Body of pancreas (tissue), 4 donors: ENCODE measurements at regions not wholly inside any gene's neighbourhood (a gene's known extent, or its start where the extent isn't known, plus 50 kb on each side); places are given as distances from the start of the nearest gene placed in this dataset.

Experiments
- ATAC-seq: fragments of 150-250 bp; one replicate; pipeline ENCODE4 v1.9.1; 2016
- DNase-seq, 4 donors: peaks; one replicate each; pipeline ENCODE4 v3.0.0-alpha.2; 2019
- H3K27ac ChIP-seq, 4 donors: fragments of 200-600 bp; sonication (generic); 1 replicate in 3 of 4; 2 replicates in 1 of 4; pipeline versions ENCODE4 v1.5.1 to v1.6.1; 2016 to 2019; ENCODE audit warnings: mild to moderate bottlenecking in 1 of 4, mixed read lengths in 1 of 4, moderate library complexity in 1 of 4
- H3K27me3 ChIP-seq, 2 donors: fragments of 200-600 bp; sonication (generic); one replicate each; pipeline ENCODE4 v1.6.0; 2016; ENCODE audit warnings: mild to moderate bottlenecking in 1 of 2
- H3K36me3 ChIP-seq, 2 donors: fragments of 200-600 bp; sonication (generic); replicated peaks in 1 of 2; 2 replicates each; pipeline ENCODE4 v1.5.1; 2016; ENCODE audit warnings: low read depth in 2 of 2; ENCODE audit not compliant: insufficient read depth in 1 of 2
- H3K4me1 ChIP-seq: fragments of 200-600 bp; sonication (generic); one replicate; pipeline ENCODE4 v1.6.0; 2016
- H3K4me3 ChIP-seq, 2 donors: fragments of 200-600 bp; sonication (generic); 1 replicate in 1 of 2; 2 replicates in 1 of 2; pipeline ENCODE4 v1.5.1; 2016 to 2019
- H3K9me3 ChIP-seq, 3 donors: fragments of 200-600 bp; sonication (generic); 1 replicate in 2 of 3; 2 replicates in 1 of 3; pipeline ENCODE4 v1.5.1; 2016
- POLR2A ChIP-seq, 3 donors: fragments of 450-650 bp; IDR thresholded peaks; one replicate each; pipeline ENCODE4 v1.6.1; 2016; ENCODE audit warnings: antibody characterized with exemption in 3 of 3, mild to moderate bottlenecking in 2 of 3
- WGBS, 2 donors: methylation state at CpG; one replicate each; pipeline ENCODE4 v1.1.5; 2017; 5-methylcytosine and 5-hydroxymethylcytosine counted together
- intact Hi-C: fragments of 100-400 bp; cut with DNase I; formaldehyde crosslinking; loops from one replicate; pipeline ENCODE4 v1.15.1; 2023
- TF ChIP-seq, protein P1 (sequence below), 7 experiments: fragments of 450-650 bp in 4 of 7; fragments of 200-600 bp in 3 of 7; sonication (generic) in 3 of 7; IDR thresholded peaks; one replicate each; pipeline ENCODE4 v1.5.1; 2016 to 2019; ENCODE audit warnings: antibody characterized with exemption in 7 of 7

DNA sequence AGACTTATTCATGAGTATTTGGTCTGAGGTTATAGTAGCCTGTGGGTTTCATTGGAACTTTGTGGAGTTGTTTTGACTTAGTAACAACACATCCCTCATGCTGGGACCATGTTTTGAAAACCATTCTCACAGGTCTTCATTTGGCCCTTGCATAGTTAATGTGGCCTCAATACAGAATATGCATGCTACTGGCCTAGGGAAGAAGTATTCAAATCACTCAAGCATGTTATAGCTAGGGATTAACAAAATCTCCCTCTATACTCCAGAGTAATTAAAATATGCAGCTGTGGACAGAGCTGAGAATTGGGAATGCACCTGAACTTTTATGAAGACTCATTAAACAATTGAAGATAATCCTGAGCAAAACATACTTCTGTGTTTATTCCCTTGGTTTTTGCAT is 325.5 kb upstream of the CHAC2 start:
- TF ChIP-seq, protein P1, sequence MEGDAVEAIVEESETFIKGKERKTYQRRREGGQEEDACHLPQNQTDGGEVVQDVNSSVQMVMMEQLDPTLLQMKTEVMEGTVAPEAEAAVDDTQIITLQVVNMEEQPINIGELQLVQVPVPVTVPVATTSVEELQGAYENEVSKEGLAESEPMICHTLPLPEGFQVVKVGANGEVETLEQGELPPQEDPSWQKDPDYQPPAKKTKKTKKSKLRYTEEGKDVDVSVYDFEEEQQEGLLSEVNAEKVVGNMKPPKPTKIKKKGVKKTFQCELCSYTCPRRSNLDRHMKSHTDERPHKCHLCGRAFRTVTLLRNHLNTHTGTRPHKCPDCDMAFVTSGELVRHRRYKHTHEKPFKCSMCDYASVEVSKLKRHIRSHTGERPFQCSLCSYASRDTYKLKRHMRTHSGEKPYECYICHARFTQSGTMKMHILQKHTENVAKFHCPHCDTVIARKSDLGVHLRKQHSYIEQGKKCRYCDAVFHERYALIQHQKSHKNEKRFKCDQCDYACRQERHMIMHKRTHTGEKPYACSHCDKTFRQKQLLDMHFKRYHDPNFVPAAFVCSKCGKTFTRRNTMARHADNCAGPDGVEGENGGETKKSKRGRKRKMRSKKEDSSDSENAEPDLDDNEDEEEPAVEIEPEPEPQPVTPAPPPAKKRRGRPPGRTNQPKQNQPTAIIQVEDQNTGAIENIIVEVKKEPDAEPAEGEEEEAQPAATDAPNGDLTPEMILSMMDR (IDR thresholded peaks at IDR 0.05) = no peak
- TF ChIP-seq POLR2A (IDR thresholded peaks at IDR 0.05) = no peak
- Histone ChIP-seq H3K27ac (no peak overlapping the region), H3K4me1 (peaks cover 16% of the 10 kb centered on the region)

DNA sequence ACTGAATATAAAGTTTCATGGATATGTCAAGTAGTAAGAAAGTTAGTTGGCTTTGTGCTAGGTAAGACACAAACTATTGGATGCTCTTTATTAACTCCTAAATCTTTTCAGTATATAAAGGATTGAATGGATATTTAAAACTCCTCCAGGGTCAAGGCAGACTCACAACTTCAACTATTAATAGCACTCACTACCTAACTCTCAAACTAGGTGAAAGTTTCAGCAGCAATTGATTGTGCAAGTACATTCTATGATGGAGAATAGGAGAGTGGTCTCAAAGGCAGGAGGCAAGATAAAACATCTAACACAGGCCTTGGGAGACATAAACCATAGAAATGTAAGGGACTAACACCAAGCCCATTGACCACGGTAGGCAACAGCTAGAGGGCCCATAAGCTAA is 328.9 kb upstream of the CHAC2 start:
- 83 to 94% methylated on average over 1 of the region's 1 CpG for WGBS, 2 donors
- no peaks in the 10 kb centered on the region for H3K27me3 ChIP-seq
- H3K4me1 ChIP-seq = peaks cover 12% of the 10 kb centered on the region
- H3K27ac ChIP-seq = no peak overlapping the region
- DNase-seq = no peak
- ATAC-seq = no peak
- H3K4me3 ChIP-seq = no peak overlapping the region
- TF ChIP-seq POLR2A (IDR thresholded peaks at IDR 0.05) = no peak
- TF ChIP-seq, protein P1 (IDR thresholded peaks at IDR 0.05) = no peak
- no peaks in the 10 kb centered on the region for H3K36me3 ChIP-seq
- intact Hi-C loops = no loop called here
- H3K9me3 ChIP-seq = no peaks in the 10 kb centered on the region

More for the DNA sequence above, 325.5 kb upstream of the CHAC2 start:
- H3K36me3 ChIP-seq = no peaks in the 10 kb centered on the region
- DNase-seq = no peak
- intact Hi-C loops = no loop called here
- no peaks in the 10 kb centered on the region for H3K27me3 ChIP-seq
- no peak for ATAC-seq
- no peak overlapping the region for H3K4me3 ChIP-seq
- H3K9me3 ChIP-seq = no peaks in the 10 kb centered on the region

- Histone ChIP-seq H3K36me3 (no peaks in the 10 kb centered on the region), H3K9me3 (no peaks in the 10 kb centered on the region), H3K4me1 (peaks cover 12% of the 10 kb centered on the region), H3K4me3 (no peak overlapping the region), H3K27ac (no peak overlapping the region), H3K27me3 (no peaks in the 10 kb centered on the region)
- ATAC-seq = no peak
- DNase-seq = peak; percentile 25 to 63 (median 48)
- TF ChIP-seq POLR2A (IDR thresholded peaks at IDR 0.05) = no peak
- TF ChIP-seq, protein P1 (IDR thresholded peaks at IDR 0.05) = no peak
- intact Hi-C loops = no loop called here
- 25 to 44% methylated on average over 1 of the region's 1 CpG for WGBS, 2 donors
Observed at GRCh38 chr2:53438100-53438499, 329.5 kb upstream of the CHAC2 start.

DNA sequence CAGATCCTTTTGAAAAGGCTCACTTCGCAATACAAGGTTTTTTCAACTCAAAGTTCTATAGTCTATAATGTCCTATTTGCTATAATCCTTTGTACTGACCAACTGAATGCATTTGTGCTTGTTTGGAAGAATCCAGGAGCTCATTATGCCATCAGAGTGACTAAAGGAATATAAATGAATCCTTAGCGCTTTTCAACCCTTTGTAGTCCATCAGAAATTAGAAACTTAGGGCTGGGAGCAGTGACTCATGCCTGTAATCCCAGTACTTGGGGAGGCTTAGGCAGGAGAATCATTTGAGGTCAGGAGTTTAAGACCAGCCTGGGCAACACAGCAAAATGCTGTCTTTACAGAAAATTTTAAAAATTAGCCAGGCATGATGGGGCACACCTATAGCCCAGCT is 330.2 kb upstream of the CHAC2 start:
- intact Hi-C loops = no loop called here
- WGBS, 2 donors = 91% methylated on average over 2 of the region's 2 CpGs

GRCh38 chr2:53436882-53437281 is 330.7 kb upstream of the CHAC2 start:
- ATAC-seq = no peak

More for the DNA sequence above, 330.2 kb upstream of the CHAC2 start:
- DNase-seq (no peak), ATAC-seq (no peak)
- no peak for TF ChIP-seq POLR2A (IDR thresholded peaks at IDR 0.05)
- TF ChIP-seq, protein P1 (IDR thresholded peaks at IDR 0.05) = no peak
- Histone ChIP-seq H3K27ac (no peak overlapping the region), H3K4me3 (no peak overlapping the region), H3K36me3 (no peaks in the 10 kb centered on the region), H3K4me1 (peaks cover 12% of the 10 kb centered on the region), H3K27me3 (no peaks in the 10 kb centered on the region), H3K9me3 (no peaks in the 10 kb centered on the region)

More at GRCh38 chr2:53436882-53437281, 330.7 kb upstream of the CHAC2 start:
- Histone ChIP-seq H3K27ac (no peak overlapping the region), H3K4me3 (no peak overlapping the region), H3K36me3 (no peaks in the 10 kb centered on the region), H3K4me1 (peaks cover 12% of the 10 kb centered on the region), H3K27me3 (no peaks in the 10 kb centered on the region), H3K9me3 (no peaks in the 10 kb centered on the region)
- no peak for TF ChIP-seq POLR2A (IDR thresholded peaks at IDR 0.05)
- TF ChIP-seq, protein P1 (IDR thresholded peaks at IDR 0.05) = no peak
- no peak for DNase-seq
- WGBS, 2 donors = 94 to 98% methylated on average over 4 of the region's 4 CpGs
- intact Hi-C loops = no loop called here
